HEK293 (cell line): ENCODE measurements at regions not wholly inside any gene's neighbourhood (a gene's known extent, or its start where the extent isn't known, plus 50 kb on each side); places are given as distances from the start of the nearest gene placed in this dataset.
"Not testable (repeated sequence)": the region's sequence is repeated elsewhere in the genome, so short reads cannot be mapped to it uniquely, and the experiment has no call there.

ENCODE experiments used
- CTCF ChIA-PET: fragments of 350-600 bp; formaldehyde crosslinking; extraction: SDS; loops from one replicate; lab custom pipeline; 2021; ENCODE audit warnings: antibody characterized with exemption; lab: Yijun Ruan, JAX
- POLR2A ChIA-PET: fragments of 300-600 bp; formaldehyde crosslinking; extraction: SDS; loops from one replicate; lab custom pipeline; 2020; ENCODE audit warnings: antibody characterized with exemption, inconsistent platforms; lab: Yijun Ruan, JAX
- H3K27ac ChIP-seq: fragments of 200-500 bp; sonication (Bioruptor generic); 2 replicates; pipeline ENCODE4 v1.5.1; 2014; ENCODE audit warnings: low read depth, low read length, control low read depth, inconsistent platforms; ENCODE audit errors: extremely low read depth
- H3K36me3 ChIP-seq, 2 experiments: fragments of 200-500 bp in 1 of 2; sonication (Bioruptor generic) in 1 of 2; 1 replicate in 1 of 2; 2 replicates in 1 of 2; pipeline ENCODE4 v1.5.1; 2014 to 2017; ENCODE audit warnings: inconsistent platforms in 2 of 2, low read length in 2 of 2; ENCODE audit not compliant: control insufficient read depth in 2 of 2, insufficient read depth in 1 of 2
- H3K4me1 ChIP-seq: fragments of 200-500 bp; sonication (Bioruptor generic); 2 replicates; pipeline ENCODE4 v1.5.1; 2014; ENCODE audit warnings: mild to moderate bottlenecking, low read length, inconsistent platforms; ENCODE audit not compliant: control insufficient read depth, insufficient read depth
- H3K4me3 ChIP-seq: 2 replicates; pipeline ENCODE4 v1.5.1; 2011; ENCODE audit warnings: low read depth, mild to moderate bottlenecking, control low read depth, low read length, moderate library complexity
- H3K9me3 ChIP-seq: fragments of 200-500 bp; sonication (Bioruptor generic); 2 replicates; pipeline ENCODE4 v1.5.1; 2014; ENCODE audit warnings: low read depth, low read length, inconsistent platforms; ENCODE audit not compliant: control insufficient read depth, insufficient read depth
- KLF1 ChIP-seq: fragments of 450-650 bp; formaldehyde crosslinking; IDR thresholded peaks from 2 replicates; pipeline ENCODE4 v1.5.1; 2016; ENCODE audit warnings: missing biosample characterization, missing genetic modification characterization
- KLF16 ChIP-seq: fragments of 450-650 bp; formaldehyde crosslinking; IDR thresholded peaks from 2 replicates; pipeline ENCODE4 v1.5.1; 2017; ENCODE audit warnings: missing biosample characterization, missing genetic modification characterization
- RBAK ChIP-seq: fragments of 450-650 bp; formaldehyde crosslinking; IDR thresholded peaks from 2 replicates; pipeline ENCODE4 v1.5.1; 2016; ENCODE audit warnings: missing biosample characterization, missing genetic modification characterization
- SCRT1 ChIP-seq: fragments of 450-650 bp; formaldehyde crosslinking; IDR thresholded peaks from 2 replicates; pipeline ENCODE4 v1.5.1; 2016; ENCODE audit warnings: missing biosample characterization, missing genetic modification characterization, borderline replicate concordance
- ZBTB21 ChIP-seq: fragments of 450-650 bp; formaldehyde crosslinking; IDR thresholded peaks from 2 replicates; pipeline ENCODE4 v1.5.1; 2017; ENCODE audit warnings: missing biosample characterization, missing genetic modification characterization
- ZNF112 ChIP-seq: fragments of 450-650 bp; formaldehyde crosslinking; IDR thresholded peaks from 2 replicates; pipeline ENCODE4 v1.5.0; 2017; ENCODE audit warnings: missing biosample characterization, missing genetic modification characterization
- ZNF169 ChIP-seq: fragments of 450-650 bp; formaldehyde crosslinking; IDR thresholded peaks from 2 replicates; pipeline ENCODE4 v1.5.1; 2016; ENCODE audit warnings: missing biosample characterization, missing genetic modification characterization
- ZNF302 ChIP-seq: fragments of 450-650 bp; formaldehyde crosslinking; IDR thresholded peaks from 2 replicates; pipeline ENCODE4 v1.5.1; 2016; ENCODE audit warnings: missing biosample characterization, missing genetic modification characterization, low read depth
- ZNF335 ChIP-seq: fragments of 450-650 bp; formaldehyde crosslinking; conservative IDR thresholded peaks from 2 replicates; pipeline ENCODE4 v1.5.1; 2016; ENCODE audit warnings: missing biosample characterization, missing genetic modification characterization
- ZNF426 ChIP-seq: fragments of 450-650 bp; formaldehyde crosslinking; IDR thresholded peaks from 2 replicates; pipeline ENCODE4 v1.5.1; 2017; ENCODE audit warnings: missing biosample characterization, missing genetic modification characterization, mild to moderate bottlenecking, inconsistent platforms, moderate library complexity
- ZNF514 ChIP-seq: fragments of 450-650 bp; formaldehyde crosslinking; IDR thresholded peaks from 2 replicates; pipeline ENCODE4 v1.5.1; 2016; ENCODE audit warnings: missing biosample characterization, missing genetic modification characterization
- ZNF544 ChIP-seq: fragments of 450-650 bp; formaldehyde crosslinking; IDR thresholded peaks from 2 replicates; pipeline ENCODE4 v1.5.0; 2017; ENCODE audit warnings: missing biosample characterization, missing genetic modification characterization
- ZNF610 ChIP-seq: fragments of 450-650 bp; formaldehyde crosslinking; IDR thresholded peaks from 2 replicates; pipeline ENCODE4 v1.5.1; 2016; ENCODE audit warnings: missing biosample characterization, missing genetic modification characterization, borderline replicate concordance
- ZNF621 ChIP-seq: fragments of 450-650 bp; formaldehyde crosslinking; IDR thresholded peaks from 2 replicates; pipeline ENCODE4 v1.5.1; 2017; ENCODE audit warnings: missing biosample characterization, missing genetic modification characterization
- ZNF677 ChIP-seq: fragments of 450-650 bp; IDR thresholded peaks from 2 replicates; pipeline ENCODE4 v1.5.0; 2018; ENCODE audit warnings: missing biosample characterization, mild to moderate bottlenecking, missing genetic modification characterization, moderate library complexity
- ZNF768 ChIP-seq: fragments of 450-650 bp; formaldehyde crosslinking; IDR thresholded peaks from 2 replicates; pipeline ENCODE4 v1.5.1; 2018; ENCODE audit warnings: missing biosample characterization, mild to moderate bottlenecking, missing genetic modification characterization
- ZNF791 ChIP-seq: fragments of 450-650 bp; formaldehyde crosslinking; IDR thresholded peaks from 2 replicates; pipeline ENCODE4 v1.5.1; 2016; ENCODE audit warnings: missing biosample characterization, missing genetic modification characterization
- ZSCAN30 ChIP-seq: fragments of 450-650 bp; IDR thresholded peaks from 2 replicates; pipeline ENCODE4 v1.5.1; 2018; ENCODE audit warnings: missing biosample characterization, mild to moderate bottlenecking, missing genetic modification characterization, moderate library complexity
- ZXDB ChIP-seq: fragments of 450-650 bp; formaldehyde crosslinking; IDR thresholded peaks from 2 replicates; pipeline ENCODE4 v1.5.1; 2016; ENCODE audit warnings: missing biosample characterization, missing genetic modification characterization
- TF ChIP-seq, protein P1 (sequence below): fragments of 450-650 bp; formaldehyde crosslinking; IDR thresholded peaks from 2 replicates; pipeline ENCODE4 v1.5.1; 2017; ENCODE audit warnings: missing biosample characterization, missing genetic modification characterization
- TF ChIP-seq, protein P2 (sequence below): fragments of 450-650 bp; formaldehyde crosslinking; IDR thresholded peaks from 2 replicates; pipeline ENCODE4 v1.5.1; 2017; ENCODE audit warnings: missing biosample characterization, missing genetic modification characterization
- TF ChIP-seq, protein P3 (sequence below): fragments of 450-650 bp; formaldehyde crosslinking; IDR thresholded peaks from 2 replicates; pipeline ENCODE4; 2016; ENCODE audit warnings: missing biosample characterization, missing genetic modification characterization
- TF ChIP-seq, protein P4 (sequence below): fragments of 450-650 bp; formaldehyde crosslinking; IDR thresholded peaks from 2 replicates; pipeline ENCODE4 v1.5.1; 2016; ENCODE audit warnings: missing biosample characterization, missing genetic modification characterization
- TF ChIP-seq, protein P5 (sequence below): fragments of 450-650 bp; formaldehyde crosslinking; IDR thresholded peaks from 2 replicates; pipeline ENCODE4 v1.5.1; 2017; ENCODE audit warnings: missing biosample characterization, mild to moderate bottlenecking, missing genetic modification characterization, moderate library complexity
- TF ChIP-seq, protein P6 (sequence below): fragments of 450-650 bp; formaldehyde crosslinking; IDR thresholded peaks from 2 replicates; pipeline ENCODE4 v1.5.1; 2016; ENCODE audit warnings: missing biosample characterization, missing genetic modification characterization, low read depth

DNA sequence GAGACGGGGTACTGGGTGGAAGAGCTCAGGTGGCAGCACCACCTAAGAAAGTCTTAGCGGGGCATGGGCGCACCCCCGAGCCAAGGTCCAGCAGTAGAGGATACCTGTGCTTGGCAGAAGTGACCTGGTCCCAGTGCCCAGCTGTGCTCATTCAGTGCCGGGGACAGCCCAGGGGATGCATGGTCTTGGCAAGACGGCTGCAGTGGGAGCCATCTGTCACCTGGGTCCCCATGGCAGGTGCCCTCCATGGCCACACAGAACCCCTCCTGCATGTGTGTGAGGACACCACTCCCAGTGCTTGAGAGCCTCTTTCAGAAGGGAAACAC, 664.7 kb downstream of the QKI start (continued):
- no peak for TF ChIP-seq ZNF610 (tag by site-specific recombination)
- TF ChIP-seq KLF16 (tag by site-specific recombination) = no peak
- no peak for TF ChIP-seq ZNF112 (tag by site-specific recombination)
- no peak for TF ChIP-seq ZNF621 (tag by site-specific recombination)
- TF ChIP-seq ZNF791 (tag by site-specific recombination) = no peak
- TF ChIP-seq ZNF426 (tag by site-specific recombination) = no peak
- TF ChIP-seq ZNF169 = no peak
- no peak for TF ChIP-seq ZNF677 (tag by site-specific recombination)
- no peak for TF ChIP-seq ZSCAN30
- TF ChIP-seq ZXDB = no peak

DNA sequence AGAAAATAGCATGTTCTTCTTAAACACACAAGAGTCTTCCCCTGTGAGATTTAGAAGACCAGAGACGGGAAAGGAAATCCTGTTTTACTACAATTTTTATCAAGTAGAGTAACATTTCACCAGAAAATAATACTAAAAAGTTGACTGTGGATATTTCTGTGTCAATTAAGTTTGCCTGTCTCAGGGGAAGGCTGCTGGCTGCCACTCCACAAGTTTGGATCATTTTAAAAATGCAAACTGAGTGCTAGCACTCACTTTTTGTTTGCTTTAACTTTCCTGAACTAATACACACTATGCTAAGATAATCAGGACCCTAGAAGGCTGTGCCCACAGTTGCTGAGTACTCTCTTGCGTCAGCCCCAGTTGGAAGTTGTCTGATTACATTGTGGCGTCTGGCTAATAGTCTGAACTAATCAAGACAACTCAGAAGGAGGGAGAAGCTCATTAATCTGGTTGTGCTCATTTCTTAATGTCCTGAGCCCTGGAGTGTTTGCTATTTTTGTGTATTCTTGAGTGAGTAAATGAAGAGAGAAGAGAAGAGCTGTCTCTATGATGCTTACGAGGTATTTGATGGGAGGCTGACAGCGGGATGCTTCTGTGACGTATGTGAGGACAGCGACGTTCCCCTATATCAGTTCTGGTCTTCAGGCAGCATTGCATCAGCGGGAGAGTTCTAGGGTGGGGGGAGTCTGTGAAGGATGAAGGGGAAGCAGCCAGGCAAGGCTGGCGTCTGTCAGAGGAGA, 664.2 kb downstream of the QKI start:
- H3K36me3 ChIP-seq = no peaks in the 10 kb centered on the region
- no peak overlapping the region for H3K4me3 ChIP-seq
- ChIA-PET POLR2A (no interaction called here), CTCF (interaction anchor here (1.4 kb wide), 1 partner anchor 29 kb away, joined by 5 read pairs; no protein-coding TSS in a partner anchor)
- H3K4me1 ChIP-seq = no peaks in the 10 kb centered on the region
- no peak overlapping the region for H3K27ac ChIP-seq
- H3K9me3 ChIP-seq = no peaks in the 10 kb centered on the region
- TF ChIP-seq ZNF768 (tag by site-specific recombination) (no peak), ZNF791 (tag by site-specific recombination) (no peak), ZNF544 (no peak), ZNF112 (tag by site-specific recombination) (no peak), ZBTB21 (tag by site-specific recombination) (no peak), ZNF514 (tag by site-specific recombination) (no peak), ZNF335 (no peak), RBAK (tag by site-specific recombination) (no peak), KLF1 (tag by site-specific recombination) (no peak), ZNF302 (no peak), SCRT1 (tag by site-specific recombination) (no peak)
- TF ChIP-seq, protein P1, sequence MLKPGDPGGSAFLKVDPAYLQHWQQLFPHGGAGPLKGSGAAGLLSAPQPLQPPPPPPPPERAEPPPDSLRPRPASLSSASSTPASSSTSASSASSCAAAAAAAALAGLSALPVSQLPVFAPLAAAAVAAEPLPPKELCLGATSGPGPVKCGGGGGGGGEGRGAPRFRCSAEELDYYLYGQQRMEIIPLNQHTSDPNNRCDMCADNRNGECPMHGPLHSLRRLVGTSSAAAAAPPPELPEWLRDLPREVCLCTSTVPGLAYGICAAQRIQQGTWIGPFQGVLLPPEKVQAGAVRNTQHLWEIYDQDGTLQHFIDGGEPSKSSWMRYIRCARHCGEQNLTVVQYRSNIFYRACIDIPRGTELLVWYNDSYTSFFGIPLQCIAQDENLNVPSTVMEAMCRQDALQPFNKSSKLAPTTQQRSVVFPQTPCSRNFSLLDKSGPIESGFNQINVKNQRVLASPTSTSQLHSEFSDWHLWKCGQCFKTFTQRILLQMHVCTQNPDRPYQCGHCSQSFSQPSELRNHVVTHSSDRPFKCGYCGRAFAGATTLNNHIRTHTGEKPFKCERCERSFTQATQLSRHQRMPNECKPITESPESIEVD (tag by site-specific recombination) = no peak
- TF ChIP-seq, protein P2, sequence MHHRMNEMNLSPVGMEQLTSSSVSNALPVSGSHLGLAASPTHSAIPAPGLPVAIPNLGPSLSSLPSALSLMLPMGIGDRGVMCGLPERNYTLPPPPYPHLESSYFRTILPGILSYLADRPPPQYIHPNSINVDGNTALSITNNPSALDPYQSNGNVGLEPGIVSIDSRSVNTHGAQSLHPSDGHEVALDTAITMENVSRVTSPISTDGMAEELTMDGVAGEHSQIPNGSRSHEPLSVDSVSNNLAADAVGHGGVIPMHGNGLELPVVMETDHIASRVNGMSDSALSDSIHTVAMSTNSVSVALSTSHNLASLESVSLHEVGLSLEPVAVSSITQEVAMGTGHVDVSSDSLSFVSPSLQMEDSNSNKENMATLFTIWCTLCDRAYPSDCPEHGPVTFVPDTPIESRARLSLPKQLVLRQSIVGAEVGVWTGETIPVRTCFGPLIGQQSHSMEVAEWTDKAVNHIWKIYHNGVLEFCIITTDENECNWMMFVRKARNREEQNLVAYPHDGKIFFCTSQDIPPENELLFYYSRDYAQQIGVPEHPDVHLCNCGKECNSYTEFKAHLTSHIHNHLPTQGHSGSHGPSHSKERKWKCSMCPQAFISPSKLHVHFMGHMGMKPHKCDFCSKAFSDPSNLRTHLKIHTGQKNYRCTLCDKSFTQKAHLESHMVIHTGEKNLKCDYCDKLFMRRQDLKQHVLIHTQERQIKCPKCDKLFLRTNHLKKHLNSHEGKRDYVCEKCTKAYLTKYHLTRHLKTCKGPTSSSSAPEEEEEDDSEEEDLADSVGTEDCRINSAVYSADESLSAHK (tag by site-specific recombination) = no peak
- TF ChIP-seq, protein P3, sequence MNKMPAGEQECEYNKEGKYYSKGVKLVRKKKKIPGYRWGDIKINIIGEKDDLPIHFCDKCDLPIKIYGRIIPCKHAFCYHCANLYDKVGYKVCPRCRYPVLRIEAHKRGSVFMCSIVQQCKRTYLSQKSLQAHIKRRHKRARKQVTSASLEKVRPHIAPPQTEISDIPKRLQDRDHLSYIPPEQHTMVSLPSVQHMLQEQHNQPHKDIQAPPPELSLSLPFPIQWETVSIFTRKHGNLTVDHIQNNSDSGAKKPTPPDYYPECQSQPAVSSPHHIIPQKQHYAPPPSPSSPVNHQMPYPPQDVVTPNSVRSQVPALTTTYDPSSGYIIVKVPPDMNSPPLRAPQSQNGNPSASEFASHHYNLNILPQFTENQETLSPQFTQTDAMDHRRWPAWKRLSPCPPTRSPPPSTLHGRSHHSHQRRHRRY = no peak
- TF ChIP-seq, protein P4, sequence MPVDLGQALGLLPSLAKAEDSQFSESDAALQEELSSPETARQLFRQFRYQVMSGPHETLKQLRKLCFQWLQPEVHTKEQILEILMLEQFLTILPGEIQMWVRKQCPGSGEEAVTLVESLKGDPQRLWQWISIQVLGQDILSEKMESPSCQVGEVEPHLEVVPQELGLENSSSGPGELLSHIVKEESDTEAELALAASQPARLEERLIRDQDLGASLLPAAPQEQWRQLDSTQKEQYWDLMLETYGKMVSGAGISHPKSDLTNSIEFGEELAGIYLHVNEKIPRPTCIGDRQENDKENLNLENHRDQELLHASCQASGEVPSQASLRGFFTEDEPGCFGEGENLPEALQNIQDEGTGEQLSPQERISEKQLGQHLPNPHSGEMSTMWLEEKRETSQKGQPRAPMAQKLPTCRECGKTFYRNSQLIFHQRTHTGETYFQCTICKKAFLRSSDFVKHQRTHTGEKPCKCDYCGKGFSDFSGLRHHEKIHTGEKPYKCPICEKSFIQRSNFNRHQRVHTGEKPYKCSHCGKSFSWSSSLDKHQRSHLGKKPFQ = no peak
- TF ChIP-seq, protein P5, sequence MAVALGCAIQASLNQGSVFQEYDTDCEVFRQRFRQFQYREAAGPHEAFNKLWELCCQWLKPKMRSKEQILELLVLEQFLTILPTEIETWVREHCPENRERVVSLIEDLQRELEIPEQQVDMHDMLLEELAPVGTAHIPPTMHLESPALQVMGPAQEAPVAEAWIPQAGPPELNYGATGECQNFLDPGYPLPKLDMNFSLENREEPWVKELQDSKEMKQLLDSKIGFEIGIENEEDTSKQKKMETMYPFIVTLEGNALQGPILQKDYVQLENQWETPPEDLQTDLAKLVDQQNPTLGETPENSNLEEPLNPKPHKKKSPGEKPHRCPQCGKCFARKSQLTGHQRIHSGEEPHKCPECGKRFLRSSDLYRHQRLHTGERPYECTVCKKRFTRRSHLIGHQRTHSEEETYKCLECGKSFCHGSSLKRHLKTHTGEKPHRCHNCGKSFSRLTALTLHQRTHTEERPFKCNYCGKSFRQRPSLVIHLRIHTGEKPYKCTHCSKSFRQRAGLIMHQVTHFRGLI = no peak
- TF ChIP-seq, protein P6, sequence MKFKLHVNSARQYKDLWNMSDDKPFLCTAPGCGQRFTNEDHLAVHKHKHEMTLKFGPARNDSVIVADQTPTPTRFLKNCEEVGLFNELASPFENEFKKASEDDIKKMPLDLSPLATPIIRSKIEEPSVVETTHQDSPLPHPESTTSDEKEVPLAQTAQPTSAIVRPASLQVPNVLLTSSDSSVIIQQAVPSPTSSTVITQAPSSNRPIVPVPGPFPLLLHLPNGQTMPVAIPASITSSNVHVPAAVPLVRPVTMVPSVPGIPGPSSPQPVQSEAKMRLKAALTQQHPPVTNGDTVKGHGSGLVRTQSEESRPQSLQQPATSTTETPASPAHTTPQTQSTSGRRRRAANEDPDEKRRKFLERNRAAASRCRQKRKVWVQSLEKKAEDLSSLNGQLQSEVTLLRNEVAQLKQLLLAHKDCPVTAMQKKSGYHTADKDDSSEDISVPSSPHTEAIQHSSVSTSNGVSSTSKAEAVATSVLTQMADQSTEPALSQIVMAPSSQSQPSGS = no peak

DNA sequence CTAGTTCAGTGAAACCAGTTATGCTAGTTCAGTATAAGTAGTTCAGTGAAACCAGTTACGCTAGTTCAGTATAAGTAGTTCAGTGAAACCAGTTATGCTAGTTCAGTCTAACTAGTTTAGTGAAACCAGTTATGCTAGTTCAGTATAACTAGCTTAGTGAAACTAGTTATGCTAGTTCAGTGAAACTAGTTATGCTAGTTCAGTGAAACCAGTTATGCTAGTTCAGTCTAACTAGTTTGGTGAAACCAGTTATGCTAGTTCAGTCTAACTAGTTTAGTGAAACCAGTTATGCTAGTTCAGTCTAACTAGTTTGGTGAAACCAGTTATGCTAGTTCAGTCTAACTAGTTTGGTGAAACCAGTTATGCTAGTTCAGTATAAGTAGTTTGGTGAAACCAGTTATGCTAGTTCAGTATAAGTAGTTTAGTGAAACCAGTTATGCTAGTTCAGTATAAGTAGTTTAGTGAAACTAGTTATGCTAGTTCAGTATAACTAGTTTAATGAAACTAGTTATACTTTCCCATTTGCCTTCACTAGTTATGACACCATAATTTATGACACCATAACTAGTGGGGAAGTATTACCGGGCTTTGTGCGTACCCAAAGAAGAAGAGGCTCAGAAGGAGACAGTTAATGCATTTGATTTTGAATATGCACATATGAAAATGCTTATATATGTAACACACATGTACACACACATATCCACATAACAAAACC, 662.5 kb downstream of the QKI start:
- CTCF ChIA-PET, H3K9me3 ChIP-seq, H3K27ac ChIP-seq, POLR2A ChIA-PET, H3K36me3 ChIP-seq, H3K4me1 ChIP-seq, H3K4me3 ChIP-seq: not testable (repeated sequence)
